ENCODE measurements at regions not wholly inside any gene's neighbourhood (a gene's known extent, or its start where the extent isn't known, plus 50 kb on each side); places are given as distances from the start of the nearest gene placed in this dataset.

DNA sequence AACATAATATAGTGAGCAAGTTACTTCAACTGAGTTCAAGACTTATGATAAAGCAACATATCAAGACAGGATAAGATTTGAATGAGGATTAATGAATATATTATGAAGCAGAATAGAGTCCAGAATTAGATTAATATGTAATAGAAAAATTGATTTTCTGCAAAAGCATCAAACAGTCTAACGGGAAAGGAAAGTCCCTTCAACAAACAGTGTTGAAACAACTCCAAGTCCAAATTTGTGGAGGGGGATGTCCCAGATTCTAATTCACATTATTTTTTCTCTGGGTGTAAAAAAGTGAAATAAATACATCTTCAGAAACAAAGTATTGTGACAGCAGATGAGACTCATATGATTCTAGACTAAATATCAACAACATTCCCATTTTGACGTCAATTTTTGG lies 289.7 kb downstream of the C6orf118 start:
- H3K4me3 Mint-ChIP-seq (ENCODE audit: unreplicated experiment) = no peak overlapping the region
- H3K9me3 Mint-ChIP-seq (ENCODE audit: low read depth) = peaks cover 10% of the 10 kb centered on the region
- no peaks in the 10 kb centered on the region for H3K36me3 Mint-ChIP-seq (ENCODE audit: low read depth)
- no peaks in the 10 kb centered on the region for H3K27me3 Mint-ChIP-seq (ENCODE audit: low read depth)
- H3K27ac Mint-ChIP-seq (ENCODE audit: unreplicated experiment) = no peak overlapping the region
- DNase-seq (ENCODE audit: low spot score) = no peak
- TF ChIP-seq, protein P1, sequence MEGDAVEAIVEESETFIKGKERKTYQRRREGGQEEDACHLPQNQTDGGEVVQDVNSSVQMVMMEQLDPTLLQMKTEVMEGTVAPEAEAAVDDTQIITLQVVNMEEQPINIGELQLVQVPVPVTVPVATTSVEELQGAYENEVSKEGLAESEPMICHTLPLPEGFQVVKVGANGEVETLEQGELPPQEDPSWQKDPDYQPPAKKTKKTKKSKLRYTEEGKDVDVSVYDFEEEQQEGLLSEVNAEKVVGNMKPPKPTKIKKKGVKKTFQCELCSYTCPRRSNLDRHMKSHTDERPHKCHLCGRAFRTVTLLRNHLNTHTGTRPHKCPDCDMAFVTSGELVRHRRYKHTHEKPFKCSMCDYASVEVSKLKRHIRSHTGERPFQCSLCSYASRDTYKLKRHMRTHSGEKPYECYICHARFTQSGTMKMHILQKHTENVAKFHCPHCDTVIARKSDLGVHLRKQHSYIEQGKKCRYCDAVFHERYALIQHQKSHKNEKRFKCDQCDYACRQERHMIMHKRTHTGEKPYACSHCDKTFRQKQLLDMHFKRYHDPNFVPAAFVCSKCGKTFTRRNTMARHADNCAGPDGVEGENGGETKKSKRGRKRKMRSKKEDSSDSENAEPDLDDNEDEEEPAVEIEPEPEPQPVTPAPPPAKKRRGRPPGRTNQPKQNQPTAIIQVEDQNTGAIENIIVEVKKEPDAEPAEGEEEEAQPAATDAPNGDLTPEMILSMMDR (IDR thresholded peaks at IDR 0.05) = no peak
- H3K4me1 Mint-ChIP-seq (ENCODE audit: low read depth) = peaks cover 3% of the 10 kb centered on the region

DNA sequence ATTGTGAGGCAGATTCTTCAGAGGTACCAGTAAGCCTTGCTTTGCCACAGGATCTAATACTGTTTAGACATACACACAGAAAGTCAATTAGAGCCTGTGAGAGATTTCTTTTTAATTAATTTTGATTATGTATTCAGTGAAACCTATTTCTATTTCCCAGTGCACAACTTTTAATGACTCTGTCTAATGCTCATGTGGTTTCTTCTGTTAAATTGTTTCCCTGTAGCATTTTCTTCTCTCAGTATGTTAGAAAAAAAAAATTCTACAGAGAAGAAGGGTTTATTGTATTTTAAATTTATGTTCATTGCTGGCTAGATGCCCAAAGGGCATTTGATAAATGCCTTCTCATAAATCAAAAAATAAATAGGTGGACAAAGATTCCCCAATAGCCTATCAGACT lies 293.7 kb downstream of the C6orf118 start:
- no peak overlapping the region for H3K4me3 Mint-ChIP-seq (ENCODE audit: unreplicated experiment)
- H3K36me3 Mint-ChIP-seq (ENCODE audit: low read depth) = no peaks in the 10 kb centered on the region
- TF ChIP-seq, protein P1 (IDR thresholded peaks at IDR 0.05) = no peak
- no peak for DNase-seq (ENCODE audit: low spot score)
- H3K27me3 Mint-ChIP-seq (ENCODE audit: low read depth) = no peaks in the 10 kb centered on the region
- peaks cover 10% of the 10 kb centered on the region for H3K9me3 Mint-ChIP-seq (ENCODE audit: low read depth)
- H3K4me1 Mint-ChIP-seq (ENCODE audit: low read depth) = peaks cover 10% of the 10 kb centered on the region
- H3K27ac Mint-ChIP-seq (ENCODE audit: unreplicated experiment) = no peak overlapping the region

- TF ChIP-seq, protein P1 (IDR thresholded peaks at IDR 0.05) = no peak
- Mint-ChIP-seq H3K4me3 (ENCODE audit: unreplicated experiment) (no peak overlapping the region), H3K27me3 (ENCODE audit: low read depth) (no peaks in the 10 kb centered on the region), H3K27ac (ENCODE audit: unreplicated experiment) (no peak overlapping the region), H3K36me3 (ENCODE audit: low read depth) (no peaks in the 10 kb centered on the region), H3K4me1 (ENCODE audit: low read depth) (peaks cover 10% of the 10 kb centered on the region), H3K9me3 (ENCODE audit: low read depth) (peaks cover 8% of the 10 kb centered on the region)
- DNase-seq (ENCODE audit: low spot score) = no peak
Measured at GRCh38 chr6:165013701-165014100, 295.7 kb downstream of the C6orf118 start.

GRCh38 chr6:165012183-165012582 lies 297.2 kb downstream of the C6orf118 start:
- Mint-ChIP-seq H3K27me3 (ENCODE audit: low read depth) (no peaks in the 10 kb centered on the region), H3K36me3 (ENCODE audit: low read depth) (no peaks in the 10 kb centered on the region), H3K4me3 (ENCODE audit: unreplicated experiment) (no peak overlapping the region), H3K9me3 (ENCODE audit: low read depth) (peaks cover 3% of the 10 kb centered on the region), H3K4me1 (ENCODE audit: low read depth) (peaks cover 10% of the 10 kb centered on the region), H3K27ac (ENCODE audit: unreplicated experiment) (no peak overlapping the region)
- DNase-seq (ENCODE audit: low spot score) = no peak
- TF ChIP-seq, protein P1 (IDR thresholded peaks at IDR 0.05) = no peak

- Mint-ChIP-seq H3K4me3 (ENCODE audit: unreplicated experiment) (no peak overlapping the region), H3K36me3 (ENCODE audit: low read depth) (no peaks in the 10 kb centered on the region), H3K4me1 (ENCODE audit: low read depth) (peaks cover 10% of the 10 kb centered on the region), H3K27ac (ENCODE audit: unreplicated experiment) (no peak overlapping the region), H3K9me3 (ENCODE audit: low read depth) (peaks cover 3% of the 10 kb centered on the region), H3K27me3 (ENCODE audit: low read depth) (no peaks in the 10 kb centered on the region)
- TF ChIP-seq, protein P1 (IDR thresholded peaks at IDR 0.05) = no peak
- DNase-seq (ENCODE audit: low spot score) = no peak
Measured at GRCh38 chr6:165010556-165011535, 298.6 kb downstream of the C6orf118 start.
